ENCODE measurements at regions not wholly inside any gene's neighbourhood (a gene's known extent, or its start where the extent isn't known, plus 50 kb on each side); places are given as distances from the start of the nearest gene placed in this dataset.
A peak's percentile ranks its signal among the peaks of the same experiment; 100 is the strongest.
"Not testable (repeated sequence)": the region's sequence is repeated elsewhere in the genome, so short reads cannot be mapped to it uniquely, and the experiment has no call there.

DNA sequence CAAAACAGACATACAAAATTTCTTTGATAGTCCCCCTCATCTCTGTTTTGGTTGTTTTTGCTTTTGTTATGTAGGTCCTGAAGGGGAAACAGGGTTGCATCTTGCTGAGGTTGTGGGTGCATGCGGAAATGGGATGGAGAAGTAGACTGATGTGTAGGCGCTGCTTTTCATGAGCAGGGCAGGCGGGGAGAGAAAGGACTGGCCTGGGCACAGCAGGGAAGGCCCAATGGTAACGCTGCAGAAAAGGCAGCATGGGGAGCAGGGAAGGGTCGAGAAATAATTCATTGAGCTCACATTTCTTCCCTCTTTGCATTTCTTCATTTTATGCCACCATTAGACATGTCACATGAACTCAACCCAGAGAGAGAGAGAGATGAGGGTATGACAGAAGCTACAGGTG, 74.3 kb upstream of the CCN2 start:
- H3K27ac Mint-ChIP-seq (ENCODE audit: unreplicated experiment) = no peak overlapping the region
- DNase-seq (ENCODE audit: low read depth, low spot score) = no peak
- no peaks in the 10 kb centered on the region for H3K27me3 Mint-ChIP-seq (ENCODE audit: low read depth)
- H3K36me3 Mint-ChIP-seq (ENCODE audit: low read depth) = no peaks in the 10 kb centered on the region
- H3K4me1 Mint-ChIP-seq = peaks cover 12% of the 10 kb centered on the region
- TF ChIP-seq, protein P1, sequence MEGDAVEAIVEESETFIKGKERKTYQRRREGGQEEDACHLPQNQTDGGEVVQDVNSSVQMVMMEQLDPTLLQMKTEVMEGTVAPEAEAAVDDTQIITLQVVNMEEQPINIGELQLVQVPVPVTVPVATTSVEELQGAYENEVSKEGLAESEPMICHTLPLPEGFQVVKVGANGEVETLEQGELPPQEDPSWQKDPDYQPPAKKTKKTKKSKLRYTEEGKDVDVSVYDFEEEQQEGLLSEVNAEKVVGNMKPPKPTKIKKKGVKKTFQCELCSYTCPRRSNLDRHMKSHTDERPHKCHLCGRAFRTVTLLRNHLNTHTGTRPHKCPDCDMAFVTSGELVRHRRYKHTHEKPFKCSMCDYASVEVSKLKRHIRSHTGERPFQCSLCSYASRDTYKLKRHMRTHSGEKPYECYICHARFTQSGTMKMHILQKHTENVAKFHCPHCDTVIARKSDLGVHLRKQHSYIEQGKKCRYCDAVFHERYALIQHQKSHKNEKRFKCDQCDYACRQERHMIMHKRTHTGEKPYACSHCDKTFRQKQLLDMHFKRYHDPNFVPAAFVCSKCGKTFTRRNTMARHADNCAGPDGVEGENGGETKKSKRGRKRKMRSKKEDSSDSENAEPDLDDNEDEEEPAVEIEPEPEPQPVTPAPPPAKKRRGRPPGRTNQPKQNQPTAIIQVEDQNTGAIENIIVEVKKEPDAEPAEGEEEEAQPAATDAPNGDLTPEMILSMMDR (conservative IDR thresholded peaks at IDR 0.05) = no peak
- no peak overlapping the region for H3K4me3 Mint-ChIP-seq
- peaks cover 3% of the 10 kb centered on the region for H3K9me3 Mint-ChIP-seq

DNA sequence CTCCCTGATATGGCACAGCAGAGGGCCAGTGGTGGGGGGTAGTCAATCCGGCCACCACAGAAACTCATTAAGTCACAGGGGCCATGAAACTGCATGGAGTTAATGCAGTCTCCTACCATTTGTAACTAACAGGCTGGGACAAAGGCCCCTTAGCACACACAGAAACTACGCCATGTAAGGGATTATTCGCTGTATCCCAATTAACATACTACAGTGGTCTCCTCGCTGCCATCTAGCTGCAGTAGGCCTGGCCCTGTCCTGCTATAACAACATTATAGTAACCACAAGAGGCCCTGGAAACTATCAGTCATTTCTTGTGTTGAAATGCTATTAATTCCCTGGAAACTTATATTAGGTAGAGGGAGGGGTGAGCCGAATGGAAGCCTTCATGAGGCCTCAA, 72.3 kb upstream of the CCN2 start:
- H3K27me3 Mint-ChIP-seq (ENCODE audit: low read depth) = no peaks in the 10 kb centered on the region
- H3K27ac Mint-ChIP-seq (ENCODE audit: unreplicated experiment) = no peak overlapping the region
- peaks cover 22% of the 10 kb centered on the region for H3K4me1 Mint-ChIP-seq
- no peak for DNase-seq (ENCODE audit: low read depth, low spot score)
- TF ChIP-seq, protein P1 (conservative IDR thresholded peaks at IDR 0.05) = no peak
- peaks cover 3% of the 10 kb centered on the region for H3K9me3 Mint-ChIP-seq
- H3K36me3 Mint-ChIP-seq (ENCODE audit: low read depth) = no peaks in the 10 kb centered on the region
- no peak overlapping the region for H3K4me3 Mint-ChIP-seq

DNA sequence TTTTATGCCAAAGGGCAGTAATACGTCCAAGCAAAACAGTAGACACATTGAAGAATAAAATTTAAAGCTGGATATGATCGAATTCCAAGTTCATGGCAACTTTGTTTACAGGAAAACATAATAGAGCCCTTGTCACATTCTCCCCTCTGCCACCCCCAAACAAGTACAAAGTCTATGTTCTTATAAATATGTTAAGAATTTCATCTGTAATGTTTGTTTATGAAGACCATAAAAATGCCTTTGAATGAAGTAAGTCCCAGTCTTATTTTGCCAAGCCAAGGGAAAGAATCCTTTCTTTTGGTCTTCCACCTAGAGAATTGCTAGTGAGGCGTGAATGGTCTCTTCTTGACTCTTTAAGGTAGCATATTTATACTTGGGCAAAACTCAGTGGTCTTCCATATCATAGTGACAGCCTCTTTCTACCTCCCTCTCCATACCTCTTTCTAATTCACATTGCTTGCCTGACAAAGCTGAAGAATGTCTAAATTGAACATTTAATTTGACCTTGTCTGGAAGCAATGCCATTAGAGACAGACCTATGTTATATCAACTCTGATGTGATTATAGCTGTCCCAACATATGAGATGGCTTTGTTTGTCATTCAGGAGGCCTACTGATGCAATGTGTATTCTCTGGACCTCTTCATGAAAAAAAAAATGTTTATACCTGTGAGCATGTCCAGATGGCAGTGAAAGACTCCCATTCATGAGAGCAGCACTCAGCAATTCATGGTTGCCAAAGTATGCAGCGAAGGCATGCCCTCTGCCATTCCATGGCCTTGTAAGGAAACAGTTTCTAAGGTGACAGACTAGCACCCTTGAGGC, 70.6 kb upstream of the CCN2 start:
- H3K36me3 Mint-ChIP-seq (ENCODE audit: low read depth) = no peaks in the 10 kb centered on the region
- H3K27me3 Mint-ChIP-seq (ENCODE audit: low read depth) = no peaks in the 10 kb centered on the region
- H3K4me1 Mint-ChIP-seq = peaks cover 22% of the 10 kb centered on the region
- peak overlapping the region; percentile 40 for H3K27ac Mint-ChIP-seq (ENCODE audit: unreplicated experiment)
- H3K9me3 Mint-ChIP-seq = peaks cover 3% of the 10 kb centered on the region
- TF ChIP-seq, protein P1 (conservative IDR thresholded peaks at IDR 0.05) = no peak
- no peak for DNase-seq (ENCODE audit: low read depth, low spot score)
- H3K4me3 Mint-ChIP-seq = no peak overlapping the region

DNA sequence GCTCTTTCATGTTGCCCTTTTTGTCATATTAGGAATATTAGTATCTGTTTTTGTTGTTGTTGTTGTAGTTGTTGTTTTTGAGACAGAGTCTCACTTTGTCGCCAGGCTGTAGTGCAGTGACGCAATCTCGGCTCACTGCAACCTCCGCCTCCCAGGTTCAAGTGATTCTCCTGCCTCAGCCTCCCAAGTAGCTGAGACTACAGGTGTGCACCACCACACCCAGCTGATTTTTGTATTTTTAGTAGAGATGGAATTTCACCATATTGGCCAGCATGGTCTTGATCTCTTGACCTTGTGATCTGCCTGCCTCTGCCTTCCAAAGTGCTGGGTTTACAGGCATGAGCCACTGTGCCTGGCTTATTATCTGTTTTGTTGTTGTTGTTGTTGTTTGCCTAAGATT, 69.7 kb upstream of the CCN2 start:
- H3K4me3 Mint-ChIP-seq; H3K27ac Mint-ChIP-seq (ENCODE audit: unreplicated experiment); H3K9me3 Mint-ChIP-seq; H3K36me3 Mint-ChIP-seq (ENCODE audit: low read depth); DNase-seq (ENCODE audit: low read depth, low spot score); H3K27me3 Mint-ChIP-seq (ENCODE audit: low read depth): not testable (repeated sequence)
- H3K4me1 Mint-ChIP-seq = peaks cover 22% of the 10 kb centered on the region

DNA sequence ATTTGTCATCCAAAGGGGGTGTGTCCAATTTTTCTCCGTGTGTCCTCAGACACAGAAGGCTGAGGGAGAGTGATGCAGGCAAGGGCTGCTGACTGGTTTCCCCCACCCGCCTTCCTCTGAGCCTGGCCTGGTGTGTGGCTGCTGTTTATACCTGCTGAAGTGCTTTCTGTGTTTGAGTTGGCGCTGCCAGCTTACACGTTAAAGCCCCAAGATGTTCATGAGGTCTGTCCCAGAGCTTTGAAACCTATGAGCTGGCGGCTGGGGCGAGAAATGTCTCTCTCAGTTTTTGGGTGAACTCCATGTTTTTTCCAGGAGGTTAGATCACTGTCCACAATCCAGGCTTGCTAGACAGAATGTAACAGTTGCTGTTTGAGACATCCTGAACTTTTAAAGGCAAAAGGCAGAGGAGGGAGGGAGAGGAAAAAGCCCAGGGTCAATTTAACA, 69.0 kb upstream of the CCN2 start:
- H3K36me3 Mint-ChIP-seq (ENCODE audit: low read depth) = no peaks in the 10 kb centered on the region
- peaks cover 22% of the 10 kb centered on the region for H3K4me1 Mint-ChIP-seq
- no peak overlapping the region for H3K4me3 Mint-ChIP-seq
- peak overlapping the region; percentile 32 for H3K27ac Mint-ChIP-seq (ENCODE audit: unreplicated experiment)
- H3K27me3 Mint-ChIP-seq (ENCODE audit: low read depth) = no peaks in the 10 kb centered on the region
- DNase-seq (ENCODE audit: low read depth, low spot score) = no peak
- peaks cover 3% of the 10 kb centered on the region for H3K9me3 Mint-ChIP-seq
- TF ChIP-seq, protein P1 (conservative IDR thresholded peaks at IDR 0.05) = no peak

DNA sequence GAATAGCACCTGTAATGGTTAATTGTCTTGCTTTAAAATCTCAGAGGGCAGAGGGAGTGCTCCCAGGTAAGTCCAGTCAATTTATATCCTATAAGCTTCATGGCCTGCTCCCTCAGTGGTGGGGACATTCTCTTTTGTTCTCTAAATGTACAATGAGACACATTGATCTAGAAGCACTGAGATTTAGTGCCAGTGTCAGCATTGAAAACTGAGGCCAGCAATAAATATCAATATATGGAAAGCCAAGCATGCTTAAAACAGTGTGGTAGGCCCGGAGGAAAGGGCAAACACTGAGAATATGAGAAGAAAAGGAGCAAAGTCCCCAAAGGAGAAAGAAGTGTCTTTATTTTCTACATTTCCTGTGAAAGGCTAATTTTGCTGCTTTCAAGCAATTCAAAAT, 68.4 kb upstream of the CCN2 start:
- TF ChIP-seq, protein P1 (conservative IDR thresholded peaks at IDR 0.05) = no peak
- Mint-ChIP-seq H3K27ac (ENCODE audit: unreplicated experiment) (no peak overlapping the region), H3K9me3 (peaks cover 3% of the 10 kb centered on the region)

More for the DNA sequence above, 68.4 kb upstream of the CCN2 start:
- DNase-seq (ENCODE audit: low read depth, low spot score) = no peak
- peaks cover 22% of the 10 kb centered on the region for H3K4me1 Mint-ChIP-seq
- H3K4me3 Mint-ChIP-seq = no peak overlapping the region
- H3K27me3 Mint-ChIP-seq (ENCODE audit: low read depth) = no peaks in the 10 kb centered on the region
- H3K36me3 Mint-ChIP-seq (ENCODE audit: low read depth) = no peaks in the 10 kb centered on the region

Measured in neural crest cell (in vitro differentiated cells).